H9 (cell line): ENCODE measurements at regions not wholly inside any gene's neighbourhood (a gene's known extent, or its start where the extent isn't known, plus 50 kb on each side); places are given as distances from the start of the nearest gene placed in this dataset.

Experiments
- DNase-seq: peaks from one replicate; pipeline ENCODE4 v3.0.0-alpha.2; 2017
- H2AFZ ChIP-seq: one replicate; pipeline ENCODE4 v1.6.1; 2013; ENCODE audit warnings: mild to moderate bottlenecking, low read length, control low read depth, moderate library complexity
- H2AK5ac ChIP-seq: 2 replicates; pipeline ENCODE4 v1.6.1; 2013; ENCODE audit warnings: low read length, control low read depth, mixed read lengths; ENCODE audit not compliant: insufficient read length
- H2BK120ac ChIP-seq: one replicate; pipeline ENCODE4 v1.6.1; 2013; ENCODE audit warnings: low read depth, mild to moderate bottlenecking, low read length, control low read depth, inconsistent platforms; ENCODE audit not compliant: poor library complexity, severe bottlenecking
- H2BK12ac ChIP-seq: 2 replicates; pipeline ENCODE4 v1.6.1; 2013; ENCODE audit warnings: low read length, control low read depth, mixed read lengths, low read depth; ENCODE audit not compliant: insufficient read length
- H2BK15ac ChIP-seq: 2 replicates; pipeline ENCODE4 v1.6.1; 2013; ENCODE audit warnings: low read depth, low read length, control low read depth
- H2BK20ac ChIP-seq: one replicate; pipeline ENCODE4 v1.6.1; 2013; ENCODE audit warnings: low read depth, mild to moderate bottlenecking, low read length, control low read depth, inconsistent platforms; ENCODE audit not compliant: poor library complexity, severe bottlenecking
- H2BK5ac ChIP-seq: 2 replicates; pipeline ENCODE4 v1.6.1; 2013; ENCODE audit warnings: low read length, control low read depth, mixed read lengths; ENCODE audit not compliant: insufficient read length
- H3K14ac ChIP-seq: 2 replicates; pipeline ENCODE4 v1.6.1; 2013; ENCODE audit warnings: low read length, control low read depth; ENCODE audit not compliant: insufficient read depth
- H3K18ac ChIP-seq: 2 replicates; pipeline ENCODE4 v1.6.1; 2013; ENCODE audit warnings: low read depth, mild to moderate bottlenecking, mixed read lengths, low read length, control low read depth; ENCODE audit not compliant: insufficient read length
- H3K23ac ChIP-seq: 2 replicates; pipeline ENCODE4 v1.6.1; 2013; ENCODE audit warnings: low read length, control low read depth, mixed read lengths, low read depth; ENCODE audit not compliant: insufficient read length
- H3K23me2 ChIP-seq: 2 replicates; pipeline ENCODE4 v1.6.1; 2013; ENCODE audit warnings: low read depth, mild to moderate bottlenecking, mixed read lengths, low read length, control low read depth; ENCODE audit not compliant: insufficient read length, poor library complexity, severe bottlenecking
- H3K27ac ChIP-seq: 2 replicates; pipeline ENCODE4 v1.5.1; 2013; ENCODE audit warnings: low read length, control low read depth, mixed read lengths, low read depth; ENCODE audit not compliant: insufficient read length
- H3K27me3 ChIP-seq: 2 replicates; pipeline ENCODE4 v1.6.1; 2013; ENCODE audit warnings: low read length, control low read depth, inconsistent platforms; ENCODE audit not compliant: insufficient read depth
- H3K4ac ChIP-seq: 2 replicates; pipeline ENCODE4 v1.6.1; 2013; ENCODE audit warnings: low read depth, mild to moderate bottlenecking, control low read depth, inconsistent platforms, low read length, moderate library complexity
- H3K4me1 ChIP-seq: 2 replicates; pipeline ENCODE4 v1.6.1; 2013; ENCODE audit warnings: low read length, control low read depth, inconsistent platforms; ENCODE audit not compliant: insufficient read depth
- H3K4me2 ChIP-seq: 2 replicates; pipeline ENCODE4 v1.6.1; 2013; ENCODE audit warnings: low read length, control low read depth, mixed read lengths; ENCODE audit not compliant: insufficient read length, insufficient read depth
- H3K56ac ChIP-seq: 2 replicates; pipeline ENCODE4 v1.6.1; 2013; ENCODE audit warnings: low read depth, mild to moderate bottlenecking, mixed read lengths, low read length, control low read depth; ENCODE audit not compliant: insufficient read length
- H3K79me1 ChIP-seq: 2 replicates; pipeline ENCODE4 v1.6.1; 2013; ENCODE audit warnings: low read depth, mild to moderate bottlenecking, moderate library complexity, low read length, control low read depth, inconsistent platforms; ENCODE audit not compliant: insufficient read depth, poor library complexity, severe bottlenecking
- H3K79me2 ChIP-seq: 2 replicates; pipeline ENCODE4 v1.6.1; 2013; ENCODE audit warnings: low read length, control low read depth, inconsistent platforms; ENCODE audit not compliant: insufficient read depth
- H3K9ac ChIP-seq: 2 replicates; pipeline ENCODE4 v1.6.1; 2013; ENCODE audit warnings: low read length, control low read depth, mixed read lengths; ENCODE audit not compliant: insufficient read length; ENCODE audit errors: extremely low read depth
- H3K9me3 ChIP-seq: one replicate; pipeline ENCODE4 v1.6.1; 2013; ENCODE audit warnings: low read depth, low read length, inconsistent platforms; ENCODE audit not compliant: control insufficient read depth
- H3T11ph ChIP-seq: one replicate; pipeline ENCODE4 v1.6.1; 2013; ENCODE audit warnings: mild to moderate bottlenecking, low read length, control low read depth, inconsistent platforms
- H4K20me1 ChIP-seq: one replicate; pipeline ENCODE4 v1.6.1; 2013; ENCODE audit not compliant: control insufficient read depth, insufficient read length, insufficient read depth
- H4K5ac ChIP-seq: 2 replicates; pipeline ENCODE4 v1.6.1; 2013; ENCODE audit warnings: low read depth, mild to moderate bottlenecking, mixed read lengths, low read length, control low read depth; ENCODE audit not compliant: insufficient read length
- H4K8ac ChIP-seq: replicated peaks from 2 replicates; pipeline ENCODE4 v1.6.1; 2013; ENCODE audit warnings: low read length, control low read depth, mixed read lengths, low read depth; ENCODE audit not compliant: insufficient read length
- H4K91ac ChIP-seq: 2 replicates; pipeline ENCODE4 v1.6.1; 2013; ENCODE audit warnings: low read depth, mild to moderate bottlenecking, moderate library complexity, mixed read lengths, low read length, control low read depth; ENCODE audit not compliant: insufficient read length
- H3K27ac Mint-ChIP-seq, 3 experiments: 2 replicates in 2 of 3; 3 replicates in 1 of 3; pipeline ENCODE4 v1.8.0; 2020 to 2021; ENCODE audit warnings: mixed read lengths in 3 of 3, mild to moderate bottlenecking in 1 of 3, moderate library complexity in 1 of 3
- H3K27me3 Mint-ChIP-seq: 2 replicates; pipeline ENCODE4 v1.8.0; 2021; ENCODE audit warnings: low read depth, mild to moderate bottlenecking, moderate library complexity, mixed read lengths
- H3K36me3 Mint-ChIP-seq, 3 experiments: 2 replicates in 2 of 3; 3 replicates in 1 of 3; pipeline ENCODE4 v1.8.0; 2020 to 2021; ENCODE audit warnings: low read depth in 3 of 3, mixed read lengths in 3 of 3; ENCODE audit not compliant: insufficient read depth in 1 of 3
- H3K4me1 Mint-ChIP-seq, 2 experiments: 2 replicates each; pipeline ENCODE4 v1.8.0; 2020; ENCODE audit warnings: mixed read lengths in 2 of 2
- H3K4me3 Mint-ChIP-seq, 2 experiments: 2 replicates in 1 of 2; 3 replicates in 1 of 2; pipeline ENCODE4 v1.8.0; 2020 to 2021; ENCODE audit warnings: mild to moderate bottlenecking in 2 of 2, mixed read lengths in 2 of 2, moderate library complexity in 1 of 2
- H3K9me3 Mint-ChIP-seq, 2 experiments: 2 replicates in 1 of 2; 3 replicates in 1 of 2; pipeline ENCODE4 v1.8.0; 2020; ENCODE audit warnings: mild to moderate bottlenecking in 2 of 2, mixed read lengths in 2 of 2, moderate library complexity in 1 of 2
- WGBS: extraction: QIAGEN DNeasy Blood & Tissue Kit; methylation state at CpG from one replicate; pipeline ENCODE4 v1.1.7; 2013; ENCODE audit warnings: missing lambda C conversion rate, low lambda C conversion rate, mixed read lengths; ENCODE audit not compliant: insufficient read length; ENCODE audit errors: extremely low coverage; 5-methylcytosine and 5-hydroxymethylcytosine counted together
- TF ChIP-seq, protein P1 (sequence below): fragments of 200-600 bp; sonication (generic); conservative IDR thresholded peaks from 3 replicates; pipeline ENCODE4 v1.8.0; 2021; ENCODE audit warnings: antibody characterized with exemption, mild to moderate bottlenecking

DNA sequence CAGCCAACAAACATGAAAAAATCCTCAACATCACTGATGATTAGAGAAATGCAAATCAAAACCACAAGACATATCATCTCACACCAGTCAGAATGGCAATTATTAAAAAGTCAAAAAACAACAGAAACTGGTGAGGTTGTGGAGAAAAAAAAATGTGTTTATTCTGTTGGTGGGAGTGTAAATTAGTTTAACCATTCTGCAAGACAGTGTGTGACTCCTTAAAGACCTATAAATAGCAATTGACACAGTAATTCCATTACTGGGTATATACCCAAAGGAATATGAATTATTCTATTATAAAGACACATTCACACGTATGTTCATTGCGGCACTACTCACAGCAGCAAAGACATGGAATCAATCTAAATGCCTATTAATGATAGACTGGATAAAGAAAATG, 427.3 kb upstream of the CHORDC1 start:
- H3K27ac ChIP-seq, result no peak overlapping the region
- no peak overlapping the region for H4K5ac ChIP-seq
- Mint-ChIP-seq H3K9me3 (no peaks in the 10 kb centered on the region), H3K4me3 (no peak overlapping the region), H3K27me3 (no peaks in the 10 kb centered on the region), H3K36me3 (no peaks in the 10 kb centered on the region; a peak in 1 of 7 replicates), H3K4me1 (no peaks in the 10 kb centered on the region), H3K27ac (no peak overlapping the region)
- no peak overlapping the region for H2BK5ac ChIP-seq
- no peak overlapping the region for H2BK120ac ChIP-seq
- H3T11ph ChIP-seq, result no peak overlapping the region
- H3K9me3 ChIP-seq, result no peaks in the 10 kb centered on the region
- no peaks in the 10 kb centered on the region for H3K79me2 ChIP-seq
- H2BK20ac ChIP-seq, result no peak overlapping the region
- H3K4me2 ChIP-seq, result no peak overlapping the region
- no peaks in the 10 kb centered on the region for H3K4me1 ChIP-seq
- H3K56ac ChIP-seq, result no peak overlapping the region
- no peak overlapping the region for H3K14ac ChIP-seq
- no peak overlapping the region for H3K18ac ChIP-seq
- no CpG with 5 or more reads among the region's 2 CpGs for WGBS
- no peaks in the 10 kb centered on the region for H3K27me3 ChIP-seq
- no peak overlapping the region for H3K4ac ChIP-seq
- H3K9ac ChIP-seq, result no peak overlapping the region
- H4K20me1 ChIP-seq, result no peaks in the 10 kb centered on the region
- no peak overlapping the region for H2BK15ac ChIP-seq
- TF ChIP-seq, protein P1, sequence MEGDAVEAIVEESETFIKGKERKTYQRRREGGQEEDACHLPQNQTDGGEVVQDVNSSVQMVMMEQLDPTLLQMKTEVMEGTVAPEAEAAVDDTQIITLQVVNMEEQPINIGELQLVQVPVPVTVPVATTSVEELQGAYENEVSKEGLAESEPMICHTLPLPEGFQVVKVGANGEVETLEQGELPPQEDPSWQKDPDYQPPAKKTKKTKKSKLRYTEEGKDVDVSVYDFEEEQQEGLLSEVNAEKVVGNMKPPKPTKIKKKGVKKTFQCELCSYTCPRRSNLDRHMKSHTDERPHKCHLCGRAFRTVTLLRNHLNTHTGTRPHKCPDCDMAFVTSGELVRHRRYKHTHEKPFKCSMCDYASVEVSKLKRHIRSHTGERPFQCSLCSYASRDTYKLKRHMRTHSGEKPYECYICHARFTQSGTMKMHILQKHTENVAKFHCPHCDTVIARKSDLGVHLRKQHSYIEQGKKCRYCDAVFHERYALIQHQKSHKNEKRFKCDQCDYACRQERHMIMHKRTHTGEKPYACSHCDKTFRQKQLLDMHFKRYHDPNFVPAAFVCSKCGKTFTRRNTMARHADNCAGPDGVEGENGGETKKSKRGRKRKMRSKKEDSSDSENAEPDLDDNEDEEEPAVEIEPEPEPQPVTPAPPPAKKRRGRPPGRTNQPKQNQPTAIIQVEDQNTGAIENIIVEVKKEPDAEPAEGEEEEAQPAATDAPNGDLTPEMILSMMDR, result no peak
- H3K79me1 ChIP-seq, result no peaks in the 10 kb centered on the region
- no peaks in the 10 kb centered on the region for H3K23me2 ChIP-seq
- H4K91ac ChIP-seq, result no peak overlapping the region
- H3K23ac ChIP-seq, result no peak overlapping the region
- no peak overlapping the region for H2AFZ ChIP-seq
- no peak overlapping the region for H2BK12ac ChIP-seq
- H2AK5ac ChIP-seq, result no peak overlapping the region
- no peak for DNase-seq
- H4K8ac ChIP-seq, result no peak overlapping the region
